HepG2 (cell line): ENCODE measurements at regions not wholly inside any gene's neighbourhood (a gene's known extent, or its start where the extent isn't known, plus 50 kb on each side); places are given as distances from the start of the nearest gene placed in this dataset.

Source experiments
- BRCA1 ChIP-seq: sonication (generic); formaldehyde crosslinking; IDR thresholded peaks from 2 replicates; pipeline ENCODE4 v1.4.0; 2020; ENCODE audit warnings: missing genetic modification reagents
- IKZF4 ChIP-seq: sonication (generic); formaldehyde crosslinking; IDR thresholded peaks from 2 replicates; pipeline ENCODE4 v1.5.1; 2020; ENCODE audit warnings: borderline replicate concordance, mild to moderate bottlenecking, low read depth, missing genetic modification reagents; ENCODE audit errors: not compliant biosample characterization
- MIER2 ChIP-seq: IDR thresholded peaks from 2 replicates; pipeline ENCODE4 v1.6.1; 2016; ENCODE audit warnings: missing biosample characterization, missing genetic modification reagents
- SIX1 ChIP-seq: sonication (generic); formaldehyde crosslinking; IDR thresholded peaks from 2 replicates; pipeline ENCODE4 v1.4.0; 2020; ENCODE audit warnings: missing genetic modification reagents, borderline replicate concordance
- SMAD3 ChIP-seq: sonication (generic); formaldehyde crosslinking; IDR thresholded peaks from 2 replicates; pipeline ENCODE4 v1.4.0; 2020; ENCODE audit warnings: missing genetic modification reagents
- SP1 ChIP-seq, 2 experiments: fragments of 450-650 bp in 1 of 2; sonication (generic) in 1 of 2; formaldehyde crosslinking in 1 of 2; IDR thresholded peaks; 2 replicates each; pipeline versions ENCODE4 v1.4.0 to v1.6.1; 2016 to 2020; ENCODE audit warnings: missing genetic modification reagents in 1 of 2
- ZBTB39 ChIP-seq: sonication (generic); formaldehyde crosslinking; IDR thresholded peaks from 2 replicates; pipeline ENCODE4 v1.5.0; 2020; ENCODE audit warnings: missing genetic modification reagents
- ZNF776 ChIP-seq: sonication (generic); formaldehyde crosslinking; IDR thresholded peaks from 2 replicates; pipeline ENCODE4 v1.4.0; 2020; ENCODE audit warnings: mild to moderate bottlenecking, missing genetic modification reagents
- TF ChIP-seq, protein P1 (sequence below): sonication (generic); formaldehyde crosslinking; IDR thresholded peaks from 2 replicates; pipeline ENCODE4 v1.4.0; 2020; ENCODE audit warnings: missing genetic modification reagents, borderline replicate concordance
- TF ChIP-seq, protein P2 (sequence below): sonication (generic); formaldehyde crosslinking; IDR thresholded peaks from 2 replicates; pipeline ENCODE4 v1.4.0; 2020; ENCODE audit warnings: missing genetic modification reagents, borderline replicate concordance
- TF ChIP-seq, protein P3 (sequence below): sonication (generic); formaldehyde crosslinking; IDR thresholded peaks from 2 replicates; pipeline ENCODE4 v1.5.0; 2020; ENCODE audit warnings: mild to moderate bottlenecking, missing genetic modification reagents, moderate library complexity
- TF ChIP-seq, protein P4 (sequence below): sonication (generic); formaldehyde crosslinking; IDR thresholded peaks from 2 replicates; pipeline ENCODE4 v1.4.0; 2020; ENCODE audit warnings: missing genetic modification reagents

DNA sequence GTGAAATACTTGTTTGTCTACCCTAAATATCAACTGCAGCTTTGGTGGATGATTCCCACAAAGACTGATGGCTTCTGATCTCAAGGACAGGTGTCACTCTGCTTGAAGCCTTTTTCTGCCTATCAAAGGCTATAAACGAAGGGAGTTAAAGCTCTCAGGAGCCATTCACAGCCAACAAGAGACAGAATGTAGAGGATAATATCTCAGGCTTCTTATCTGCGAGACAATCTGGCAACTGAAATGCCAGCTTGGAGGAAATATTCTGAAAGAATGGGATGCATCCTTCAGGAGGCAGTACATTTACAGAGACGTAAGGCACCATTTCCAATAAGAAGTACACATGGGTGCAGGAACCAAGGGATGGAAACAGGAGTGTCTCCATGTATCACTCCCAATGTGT is 549.4 kb downstream of the GPAM start:
- TF ChIP-seq, protein P1, sequence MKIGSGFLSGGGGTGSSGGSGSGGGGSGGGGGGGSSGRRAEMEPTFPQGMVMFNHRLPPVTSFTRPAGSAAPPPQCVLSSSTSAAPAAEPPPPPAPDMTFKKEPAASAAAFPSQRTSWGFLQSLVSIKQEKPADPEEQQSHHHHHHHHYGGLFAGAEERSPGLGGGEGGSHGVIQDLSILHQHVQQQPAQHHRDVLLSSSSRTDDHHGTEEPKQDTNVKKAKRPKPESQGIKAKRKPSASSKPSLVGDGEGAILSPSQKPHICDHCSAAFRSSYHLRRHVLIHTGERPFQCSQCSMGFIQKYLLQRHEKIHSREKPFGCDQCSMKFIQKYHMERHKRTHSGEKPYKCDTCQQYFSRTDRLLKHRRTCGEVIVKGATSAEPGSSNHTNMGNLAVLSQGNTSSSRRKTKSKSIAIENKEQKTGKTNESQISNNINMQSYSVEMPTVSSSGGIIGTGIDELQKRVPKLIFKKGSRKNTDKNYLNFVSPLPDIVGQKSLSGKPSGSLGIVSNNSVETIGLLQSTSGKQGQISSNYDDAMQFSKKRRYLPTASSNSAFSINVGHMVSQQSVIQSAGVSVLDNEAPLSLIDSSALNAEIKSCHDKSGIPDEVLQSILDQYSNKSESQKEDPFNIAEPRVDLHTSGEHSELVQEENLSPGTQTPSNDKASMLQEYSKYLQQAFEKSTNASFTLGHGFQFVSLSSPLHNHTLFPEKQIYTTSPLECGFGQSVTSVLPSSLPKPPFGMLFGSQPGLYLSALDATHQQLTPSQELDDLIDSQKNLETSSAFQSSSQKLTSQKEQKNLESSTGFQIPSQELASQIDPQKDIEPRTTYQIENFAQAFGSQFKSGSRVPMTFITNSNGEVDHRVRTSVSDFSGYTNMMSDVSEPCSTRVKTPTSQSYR (CRISPR knock-in tag) = no peak
- no peak for TF ChIP-seq SMAD3
- no peak for TF ChIP-seq ZNF776 (CRISPR knock-in tag)
- TF ChIP-seq, protein P2, sequence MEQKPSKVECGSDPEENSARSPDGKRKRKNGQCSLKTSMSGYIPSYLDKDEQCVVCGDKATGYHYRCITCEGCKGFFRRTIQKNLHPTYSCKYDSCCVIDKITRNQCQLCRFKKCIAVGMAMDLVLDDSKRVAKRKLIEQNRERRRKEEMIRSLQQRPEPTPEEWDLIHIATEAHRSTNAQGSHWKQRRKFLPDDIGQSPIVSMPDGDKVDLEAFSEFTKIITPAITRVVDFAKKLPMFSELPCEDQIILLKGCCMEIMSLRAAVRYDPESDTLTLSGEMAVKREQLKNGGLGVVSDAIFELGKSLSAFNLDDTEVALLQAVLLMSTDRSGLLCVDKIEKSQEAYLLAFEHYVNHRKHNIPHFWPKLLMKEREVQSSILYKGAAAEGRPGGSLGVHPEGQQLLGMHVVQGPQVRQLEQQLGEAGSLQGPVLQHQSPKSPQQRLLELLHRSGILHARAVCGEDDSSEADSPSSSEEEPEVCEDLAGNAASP = no peak
- TF ChIP-seq SP1 (IDR thresholded peaks at IDR 0.05) = no peak
- no peak for TF ChIP-seq SP1 (CRISPR knock-in tag; IDR thresholded peaks at IDR 0.05)
- no peak for TF ChIP-seq ZBTB39 (CRISPR knock-in tag)
- TF ChIP-seq BRCA1 (CRISPR knock-in tag) = no peak
- TF ChIP-seq, protein P3, sequence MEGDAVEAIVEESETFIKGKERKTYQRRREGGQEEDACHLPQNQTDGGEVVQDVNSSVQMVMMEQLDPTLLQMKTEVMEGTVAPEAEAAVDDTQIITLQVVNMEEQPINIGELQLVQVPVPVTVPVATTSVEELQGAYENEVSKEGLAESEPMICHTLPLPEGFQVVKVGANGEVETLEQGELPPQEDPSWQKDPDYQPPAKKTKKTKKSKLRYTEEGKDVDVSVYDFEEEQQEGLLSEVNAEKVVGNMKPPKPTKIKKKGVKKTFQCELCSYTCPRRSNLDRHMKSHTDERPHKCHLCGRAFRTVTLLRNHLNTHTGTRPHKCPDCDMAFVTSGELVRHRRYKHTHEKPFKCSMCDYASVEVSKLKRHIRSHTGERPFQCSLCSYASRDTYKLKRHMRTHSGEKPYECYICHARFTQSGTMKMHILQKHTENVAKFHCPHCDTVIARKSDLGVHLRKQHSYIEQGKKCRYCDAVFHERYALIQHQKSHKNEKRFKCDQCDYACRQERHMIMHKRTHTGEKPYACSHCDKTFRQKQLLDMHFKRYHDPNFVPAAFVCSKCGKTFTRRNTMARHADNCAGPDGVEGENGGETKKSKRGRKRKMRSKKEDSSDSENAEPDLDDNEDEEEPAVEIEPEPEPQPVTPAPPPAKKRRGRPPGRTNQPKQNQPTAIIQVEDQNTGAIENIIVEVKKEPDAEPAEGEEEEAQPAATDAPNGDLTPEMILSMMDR = no peak
- TF ChIP-seq, protein P4, sequence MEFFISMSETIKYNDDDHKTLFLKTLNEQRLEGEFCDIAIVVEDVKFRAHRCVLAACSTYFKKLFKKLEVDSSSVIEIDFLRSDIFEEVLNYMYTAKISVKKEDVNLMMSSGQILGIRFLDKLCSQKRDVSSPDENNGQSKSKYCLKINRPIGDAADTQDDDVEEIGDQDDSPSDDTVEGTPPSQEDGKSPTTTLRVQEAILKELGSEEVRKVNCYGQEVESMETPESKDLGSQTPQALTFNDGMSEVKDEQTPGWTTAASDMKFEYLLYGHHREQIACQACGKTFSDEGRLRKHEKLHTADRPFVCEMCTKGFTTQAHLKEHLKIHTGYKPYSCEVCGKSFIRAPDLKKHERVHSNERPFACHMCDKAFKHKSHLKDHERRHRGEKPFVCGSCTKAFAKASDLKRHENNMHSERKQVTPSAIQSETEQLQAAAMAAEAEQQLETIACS (CRISPR knock-in tag) = no peak
- TF ChIP-seq IKZF4 = no peak
- TF ChIP-seq SIX1 (CRISPR knock-in tag) = no peak
- TF ChIP-seq MIER2 (CRISPR knock-in tag) = no peak
